OCI-LY7 (cell line): ENCODE measurements at regions not wholly inside any gene's neighbourhood (a gene's known extent, or its start where the extent isn't known, plus 50 kb on each side); places are given as distances from the start of the nearest gene placed in this dataset.
A peak's percentile ranks its signal among the peaks of the same experiment; 100 is the strongest.

Experiments used
- BruUV-seq: library from RNA; stranded (reverse); fragments of 400-500 nt; replicated peaks from 2 replicates; lab custom pipeline; 2021; lab: Mats Ljungman, UMichigan
- CTCF ChIA-PET: fragments of 300-600 bp; sonication (Branson Sonifier 250); formaldehyde crosslinking; loops from one replicate; lab custom pipeline; 2022; ENCODE audit warnings: antibody characterized with exemption; ENCODE audit not compliant: unreplicated experiment; lab: Charles Lee
- POLR2A ChIA-PET: fragments of 300-600 bp; sonication (Branson Sonifier 250); formaldehyde crosslinking; loops from one replicate; lab custom pipeline; 2022; ENCODE audit warnings: antibody characterized with exemption; lab: Charles Lee
- DNase-seq: peaks from one replicate; pipeline ENCODE4 v3.0.0-alpha.2; 2015; ENCODE audit warnings: low spot score
- H2AFZ ChIP-seq: fragments of 200-600 bp; sonication (generic), shearing (Covaris generic); 2 replicates; pipeline ENCODE4 v1.6.1; 2014; ENCODE audit warnings: mild to moderate bottlenecking, antibody characterized with exemption, low read length, moderate library complexity
- H3K27ac ChIP-seq: fragments of 200-600 bp; sonication (generic); 2 replicates; pipeline ENCODE4 v1.5.1; 2014; ENCODE audit warnings: mixed run types, low read depth, mild to moderate bottlenecking, moderate library complexity, low read length, inconsistent platforms; ENCODE audit not compliant: poor library complexity, severe bottlenecking
- H3K36me3 ChIP-seq: fragments of 200-600 bp; sonication (generic); 2 replicates; pipeline ENCODE4 v1.6.1; 2014; ENCODE audit warnings: mild to moderate bottlenecking, antibody characterized with exemption, low read length, moderate library complexity, mixed read lengths; ENCODE audit not compliant: insufficient read depth
- H3K4me1 ChIP-seq: fragments of 200-600 bp; sonication (generic); 2 replicates; pipeline ENCODE4 v1.5.1; 2014; ENCODE audit warnings: mild to moderate bottlenecking, low read length; ENCODE audit not compliant: insufficient read depth, poor library complexity, severe bottlenecking
- H3K4me2 ChIP-seq: fragments of 200-600 bp; sonication (generic); 2 replicates; pipeline ENCODE4 v1.6.1; 2014; ENCODE audit warnings: mild to moderate bottlenecking, low read length
- H3K4me3 ChIP-seq: fragments of 200-600 bp; sonication (generic); 2 replicates; pipeline ENCODE4 v1.5.1; 2014; ENCODE audit warnings: mild to moderate bottlenecking, low read depth, low read length; ENCODE audit not compliant: poor library complexity, severe bottlenecking
- H3K79me2 ChIP-seq: fragments of 200-600 bp; sonication (generic); 2 replicates; pipeline ENCODE4 v1.6.1; 2016; ENCODE audit warnings: low read depth, mild to moderate bottlenecking, low read length, moderate library complexity, mixed read lengths; ENCODE audit not compliant: insufficient read depth
- H3K9me2 ChIP-seq: fragments of 200-600 bp; sonication (generic); 2 replicates; pipeline ENCODE4 v1.6.1; 2016; ENCODE audit warnings: mild to moderate bottlenecking, low read length, mixed read lengths; ENCODE audit not compliant: insufficient read depth
- H3K9me3 ChIP-seq: fragments of 200-600 bp; sonication (generic); 2 replicates; pipeline ENCODE4 v1.6.1; 2014; ENCODE audit warnings: mild to moderate bottlenecking, mixed run types, low read length, mixed read lengths
- H4K20me1 ChIP-seq: fragments of 200-600 bp; sonication (generic); 2 replicates; pipeline ENCODE4 v1.6.1; 2014; ENCODE audit warnings: mild to moderate bottlenecking, antibody characterized with exemption, low read length, moderate library complexity, mixed read lengths; ENCODE audit not compliant: insufficient read depth
- CTCF ChIP-seq: fragments of 200-600 bp; sonication (generic); conservative IDR thresholded peaks from 2 replicates; pipeline ENCODE4 v1.5.1; 2014; ENCODE audit warnings: mild to moderate bottlenecking, antibody characterized with exemption, low read length, moderate library complexity, mixed read lengths
- EZH2phosphoT487 ChIP-seq: fragments of 200-600 bp; sonication (generic); IDR thresholded peaks from 2 replicates; pipeline ENCODE4 v1.6.1; 2018; ENCODE audit warnings: low read depth, borderline replicate concordance, mild to moderate bottlenecking, mixed run types, antibody characterized with exemption, low read length, moderate library complexity, mixed read lengths
- intact Hi-C: fragments of 100-400 bp; cut with micrococcal nuclease; formaldehyde crosslinking; loops from one replicate; pipeline ENCODE4 v1.10.0; 2022; ENCODE audit not compliant: unreplicated experiment

GRCh38 chr5:159412284-159413046 lies 82.2 kb upstream of the IL12B start:
- Histone ChIP-seq H4K20me1 (no peaks in the 10 kb centered on the region), H3K4me2 (no peak overlapping the region), H3K4me3 (no peak overlapping the region), H3K79me2 (no peaks in the 10 kb centered on the region), H3K27ac (no peak overlapping the region), H3K36me3 (no peaks in the 10 kb centered on the region), H3K9me3 (no peaks in the 10 kb centered on the region), H3K4me1 (peaks cover 9% of the 10 kb centered on the region), H3K9me2 (no peaks in the 10 kb centered on the region), H2AFZ (no peak overlapping the region)
- ChIA-PET POLR2A (interaction anchor here (0.6 to 1.7 kb wide), 12 partner anchors 9 to 219 kb away, joined by 3 to 10 read pairs (median 3); no protein-coding TSS in a partner anchor), CTCF (interaction anchor here (0.6 to 0.9 kb wide), 2 partner anchors 16 to 161 kb away, joined by 3 to 5 read pairs; no protein-coding TSS in a partner anchor)
- DNase-seq = peak; percentile 30
- no TSS peak for BruUV-seq
- intact Hi-C loops = loop anchor here (1.0 kb wide), 1 partner anchor 19 kb away; no protein-coding TSS in a partner anchor
- TF ChIP-seq EZH2phosphoT487 = no peak
- no peak for TF ChIP-seq CTCF

- no peak for DNase-seq
- H3K4me1 ChIP-seq = peaks cover 9% of the 10 kb centered on the region
- H3K9me2 ChIP-seq = no peaks in the 10 kb centered on the region
- intact Hi-C loops = loop anchor here (2.0 kb wide), 1 partner anchor 81 kb away; no protein-coding TSS in a partner anchor
- no peak overlapping the region for H3K4me2 ChIP-seq
- H3K9me3 ChIP-seq = no peaks in the 10 kb centered on the region
- no peak overlapping the region for H3K4me3 ChIP-seq
- BruUV-seq = no TSS peak
- POLR2A ChIA-PET = interaction anchor here (0.9 to 1.0 kb wide), 2 partner anchors 11 to 13 kb away, joined by 3 to 6 read pairs; no protein-coding TSS in a partner anchor
- no peaks in the 10 kb centered on the region for H4K20me1 ChIP-seq
- TF ChIP-seq CTCF (no peak), EZH2phosphoT487 (no peak)
- no peaks in the 10 kb centered on the region for H3K79me2 ChIP-seq
- H3K27ac ChIP-seq = no peak overlapping the region
- CTCF ChIA-PET = no interaction called here
- H3K36me3 ChIP-seq = no peaks in the 10 kb centered on the region
- H2AFZ ChIP-seq = no peak overlapping the region
Observed at GRCh38 chr5:159414021-159414420, 83.7 kb upstream of the IL12B start.
